Peyer's patch (tissue), 4 donors: ENCODE measurements at regions not wholly inside any gene's neighbourhood (a gene's known extent, or its start where the extent isn't known, plus 50 kb on each side); places are given as distances from the start of the nearest gene placed in this dataset.

Source experiments
- DNase-seq, 3 donors: peaks; one replicate each; pipeline ENCODE4 v3.0.0-alpha.2; 2017 to 2019
- H3K27ac ChIP-seq, 4 donors: fragments of 200-600 bp; sonication (generic); one replicate each; pipeline ENCODE4 v1.5.1; 2016 to 2019
- H3K27me3 ChIP-seq, 2 donors: fragments of 200-600 bp; sonication (generic); one replicate each; pipeline ENCODE4 v1.5.1; 2019
- H3K36me3 ChIP-seq, 3 donors: fragments of 200-600 bp; sonication (generic); one replicate each; pipeline ENCODE4 v1.5.1; 2016 to 2019
- H3K4me1 ChIP-seq, 4 donors: fragments of 200-600 bp; sonication (generic); one replicate each; pipeline ENCODE4 v1.5.1; 2016 to 2019
- H3K4me3 ChIP-seq, 4 donors: fragments of 200-600 bp; sonication (generic); 1 replicate in 3 of 4; 2 replicates in 1 of 4; pipeline ENCODE4 v1.5.1; 2016 to 2019; ENCODE audit warnings: mild to moderate bottlenecking in 1 of 4
- H3K9me3 ChIP-seq, 4 donors: fragments of 200-600 bp; sonication (generic); one replicate each; pipeline ENCODE4 v1.5.1; 2016 to 2019; ENCODE audit warnings: mild to moderate bottlenecking in 1 of 4
- POLR2A ChIP-seq, 2 donors: fragments of 450-650 bp; IDR thresholded peaks; one replicate each; pipeline ENCODE4 v1.5.1; 2017; ENCODE audit warnings: antibody characterized with exemption in 2 of 2, mild to moderate bottlenecking in 2 of 2, moderate library complexity in 2 of 2
- TF ChIP-seq, protein P1 (sequence below), 6 experiments: fragments of 450-650 bp in 4 of 6; fragments of 200-600 bp in 2 of 6; sonication (generic) in 1 of 6; IDR thresholded peaks; one replicate each; pipeline ENCODE4 v1.5.1; 2017 to 2019; ENCODE audit warnings: antibody characterized with exemption in 6 of 6, mild to moderate bottlenecking in 3 of 6, moderate library complexity in 1 of 6

DNA sequence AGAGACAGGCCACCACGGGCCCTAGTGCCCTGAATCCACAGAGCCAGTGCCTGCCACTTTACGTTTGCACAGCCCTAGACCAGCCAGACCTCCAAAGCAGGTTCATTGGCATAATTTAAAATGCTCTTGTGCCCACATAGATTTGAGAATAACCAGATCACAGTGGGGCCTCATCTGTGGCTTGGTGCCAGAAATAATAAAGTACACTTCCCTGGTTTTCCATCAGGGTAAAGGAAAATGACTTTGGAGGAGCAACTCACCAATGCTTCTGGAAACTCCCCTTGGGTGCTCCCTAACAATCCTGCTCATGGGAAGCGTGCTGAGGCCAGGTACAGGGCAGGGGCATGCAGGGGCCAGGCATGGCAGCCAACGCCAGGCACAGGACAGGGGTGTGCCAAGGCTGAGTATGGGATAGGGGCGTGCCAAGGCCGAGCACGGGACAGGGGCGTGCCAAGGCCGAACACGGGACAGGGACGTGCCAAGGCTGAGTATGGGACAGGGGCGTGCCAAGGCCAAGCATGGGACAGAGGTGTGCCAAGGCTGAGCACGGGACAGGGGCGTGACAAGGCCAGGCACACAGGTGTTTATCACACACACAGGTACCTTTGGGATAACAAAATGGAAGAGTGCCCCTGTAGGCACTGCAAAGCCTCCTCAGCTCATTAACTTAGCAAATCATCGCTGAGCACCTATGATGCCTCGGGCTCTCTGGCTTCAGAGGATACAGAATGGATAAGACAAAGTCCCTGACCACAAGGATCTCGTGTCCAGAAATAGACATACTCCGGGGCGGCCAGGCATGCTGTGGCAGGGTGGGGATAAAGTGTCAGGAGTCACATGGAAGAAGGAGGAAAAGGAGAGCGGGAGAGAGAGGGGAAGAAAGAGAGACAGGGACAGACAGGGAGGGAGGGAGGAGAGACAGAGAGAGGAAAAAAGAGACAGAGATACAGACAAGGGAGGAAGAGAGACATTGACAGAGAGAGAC, 334.7 kb downstream of the EIPR1 start:
- DNase-seq = no peak
- Histone ChIP-seq H3K27ac (no peak overlapping the region), H3K36me3 (no peaks in the 10 kb centered on the region), H3K9me3 (no peaks in the 10 kb centered on the region), H3K27me3 (no peaks in the 10 kb centered on the region), H3K4me3 (no peak overlapping the region), H3K4me1 (no peaks in the 10 kb centered on the region)
- TF ChIP-seq, protein P1, sequence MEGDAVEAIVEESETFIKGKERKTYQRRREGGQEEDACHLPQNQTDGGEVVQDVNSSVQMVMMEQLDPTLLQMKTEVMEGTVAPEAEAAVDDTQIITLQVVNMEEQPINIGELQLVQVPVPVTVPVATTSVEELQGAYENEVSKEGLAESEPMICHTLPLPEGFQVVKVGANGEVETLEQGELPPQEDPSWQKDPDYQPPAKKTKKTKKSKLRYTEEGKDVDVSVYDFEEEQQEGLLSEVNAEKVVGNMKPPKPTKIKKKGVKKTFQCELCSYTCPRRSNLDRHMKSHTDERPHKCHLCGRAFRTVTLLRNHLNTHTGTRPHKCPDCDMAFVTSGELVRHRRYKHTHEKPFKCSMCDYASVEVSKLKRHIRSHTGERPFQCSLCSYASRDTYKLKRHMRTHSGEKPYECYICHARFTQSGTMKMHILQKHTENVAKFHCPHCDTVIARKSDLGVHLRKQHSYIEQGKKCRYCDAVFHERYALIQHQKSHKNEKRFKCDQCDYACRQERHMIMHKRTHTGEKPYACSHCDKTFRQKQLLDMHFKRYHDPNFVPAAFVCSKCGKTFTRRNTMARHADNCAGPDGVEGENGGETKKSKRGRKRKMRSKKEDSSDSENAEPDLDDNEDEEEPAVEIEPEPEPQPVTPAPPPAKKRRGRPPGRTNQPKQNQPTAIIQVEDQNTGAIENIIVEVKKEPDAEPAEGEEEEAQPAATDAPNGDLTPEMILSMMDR (IDR thresholded peaks at IDR 0.05) = no peak
- TF ChIP-seq POLR2A (IDR thresholded peaks at IDR 0.05) = no peak

DNA sequence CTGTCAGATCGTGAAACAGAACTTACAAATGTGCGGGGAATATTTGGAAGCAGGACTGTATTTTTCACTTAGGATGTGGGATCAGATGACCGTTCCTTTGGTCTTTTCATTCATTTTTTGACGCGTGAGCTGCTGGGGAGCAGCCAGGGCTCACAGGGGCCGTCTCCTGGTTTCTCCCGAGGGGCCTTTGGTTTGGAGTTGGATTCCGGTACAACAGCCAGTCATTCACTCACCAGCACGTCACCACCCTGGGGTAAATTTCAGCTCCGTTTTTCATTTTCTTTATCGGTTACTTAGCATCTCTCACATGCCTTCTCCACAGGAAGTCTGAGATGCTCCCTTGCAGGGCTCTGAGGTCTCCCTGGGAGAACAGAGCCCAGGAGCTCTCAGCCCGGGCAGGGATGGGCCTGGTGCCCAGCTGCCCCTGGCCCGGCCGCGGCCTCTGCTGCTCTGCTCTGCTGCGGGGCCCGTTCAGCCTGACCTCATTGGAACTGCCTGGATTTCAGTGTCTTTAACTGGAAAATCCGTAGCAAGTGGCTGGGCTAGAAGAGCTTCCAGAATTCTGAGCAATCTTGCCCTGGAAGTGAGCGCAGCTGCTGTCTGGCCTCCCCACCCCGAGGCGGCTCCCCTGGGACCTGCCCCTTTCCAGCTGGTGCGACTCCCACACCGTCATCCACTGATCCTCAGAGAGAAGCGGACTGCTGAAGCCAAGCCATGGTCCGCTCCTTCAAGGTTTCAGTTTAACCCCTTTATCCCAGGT, 335.6 kb downstream of the EIPR1 start:
- Histone ChIP-seq H3K4me1 (no peaks in the 10 kb centered on the region), H3K27me3 (no peaks in the 10 kb centered on the region), H3K36me3 (no peaks in the 10 kb centered on the region), H3K4me3 (no peak overlapping the region), H3K9me3 (no peaks in the 10 kb centered on the region), H3K27ac (no peak overlapping the region)
- TF ChIP-seq POLR2A (IDR thresholded peaks at IDR 0.05) = no peak
- TF ChIP-seq, protein P1 (IDR thresholded peaks at IDR 0.05) = no peak
- DNase-seq = no peak

DNA sequence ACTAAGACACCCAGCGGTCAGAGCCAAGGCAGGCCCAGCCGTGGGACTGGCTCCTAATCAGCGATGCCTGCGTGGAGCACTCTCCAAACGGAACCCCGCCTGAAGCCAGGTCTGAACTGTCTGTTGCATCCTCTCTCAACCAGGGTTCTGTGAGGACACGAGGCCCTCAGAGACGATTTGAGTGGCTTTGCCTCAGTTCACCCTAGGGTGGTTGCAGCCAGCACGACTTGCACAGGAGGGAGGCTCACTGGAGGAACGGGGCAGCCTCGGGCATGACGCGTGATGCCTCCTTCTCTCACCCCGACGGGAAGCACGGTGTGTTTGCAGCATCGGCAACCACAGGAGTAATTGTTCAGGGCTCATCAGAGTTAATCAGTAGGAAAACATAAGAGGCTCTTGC, 336.4 kb downstream of the EIPR1 start:
- no peaks in the 10 kb centered on the region for H3K9me3 ChIP-seq
- H3K36me3 ChIP-seq = no peaks in the 10 kb centered on the region
- H3K27ac ChIP-seq = no peak overlapping the region
- no peak overlapping the region for H3K4me3 ChIP-seq
- H3K4me1 ChIP-seq = no peaks in the 10 kb centered on the region
- no peak for DNase-seq
- TF ChIP-seq POLR2A (IDR thresholded peaks at IDR 0.05) = no peak
- TF ChIP-seq, protein P1 (IDR thresholded peaks at IDR 0.05) = no peak
- H3K27me3 ChIP-seq = no peaks in the 10 kb centered on the region

DNA sequence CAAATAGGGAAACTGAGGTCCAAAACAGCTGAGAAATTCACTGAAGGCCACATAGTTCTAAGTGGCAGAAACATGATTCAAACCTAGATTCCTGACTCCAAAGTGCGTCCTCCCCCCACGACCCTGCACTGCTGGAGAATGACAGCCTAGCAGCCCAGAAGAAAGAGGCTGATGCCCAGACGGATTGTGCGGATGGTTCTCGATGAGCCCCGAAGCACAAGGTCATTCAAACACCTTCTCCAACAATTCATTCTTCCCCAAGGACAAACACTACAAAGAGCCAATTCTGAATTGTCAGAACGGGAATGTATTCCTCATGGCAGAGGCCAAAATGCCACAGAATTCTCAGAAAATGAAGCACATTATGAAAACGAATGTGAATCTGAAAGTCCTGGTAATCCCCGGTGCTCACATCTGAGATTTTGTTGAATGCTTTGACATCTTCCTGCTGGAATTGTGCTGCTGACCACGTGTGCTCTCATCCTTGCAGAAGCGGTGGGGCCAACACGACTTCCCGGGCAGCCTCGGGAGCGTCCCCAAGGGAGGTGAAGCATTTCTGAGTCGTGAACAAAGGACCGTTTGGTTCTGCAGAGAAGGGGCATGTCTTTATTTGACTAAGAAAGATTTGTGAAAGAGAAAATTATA, 337.0 kb downstream of the EIPR1 start:
- Histone ChIP-seq H3K4me3 (no peak overlapping the region), H3K36me3 (no peaks in the 10 kb centered on the region), H3K27me3 (no peaks in the 10 kb centered on the region), H3K27ac (no peak overlapping the region), H3K9me3 (no peaks in the 10 kb centered on the region), H3K4me1 (no peaks in the 10 kb centered on the region)
- DNase-seq = no peak
- TF ChIP-seq, protein P1 (IDR thresholded peaks at IDR 0.05) = no peak
- no peak for TF ChIP-seq POLR2A (IDR thresholded peaks at IDR 0.05)

DNA sequence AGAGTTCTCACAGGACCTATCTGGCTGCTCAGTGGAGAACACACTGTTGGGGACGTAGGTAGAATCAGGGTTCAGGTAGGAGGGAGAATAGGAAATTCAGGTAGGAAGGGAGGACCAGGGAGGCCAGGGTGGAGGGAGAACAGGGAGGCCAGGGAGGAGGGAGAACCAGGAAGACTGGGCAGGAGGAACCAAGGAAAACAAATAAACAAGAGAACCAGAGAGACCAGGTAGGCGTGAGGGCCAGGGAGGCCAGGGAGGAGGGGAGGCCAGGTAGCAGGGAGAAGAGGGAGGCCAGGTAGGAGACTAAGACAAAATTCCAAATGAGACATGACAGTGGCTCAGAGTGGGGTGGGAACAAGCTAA, 337.6 kb downstream of the EIPR1 start:
- H3K27me3 ChIP-seq = no peaks in the 10 kb centered on the region
- no peaks in the 10 kb centered on the region for H3K36me3 ChIP-seq
- H3K9me3 ChIP-seq = no peaks in the 10 kb centered on the region
- no peak overlapping the region for H3K4me3 ChIP-seq
- no peak for DNase-seq
- no peak overlapping the region for H3K27ac ChIP-seq
- H3K4me1 ChIP-seq = no peaks in the 10 kb centered on the region
- TF ChIP-seq POLR2A (IDR thresholded peaks at IDR 0.05) = no peak
- TF ChIP-seq, protein P1 (IDR thresholded peaks at IDR 0.05) = no peak
